Non-pigmented ciliary epithelial cell (primary cell): ENCODE measurements at regions not wholly inside any gene's neighbourhood (a gene's known extent, or its start where the extent isn't known, plus 50 kb on each side); places are given as distances from the start of the nearest gene placed in this dataset.

ENCODE experiments used
- DNase-seq: peaks from one replicate; pipeline ENCODE4 v3.0.0-alpha.2; 2010; ENCODE audit warnings: low read depth

DNA sequence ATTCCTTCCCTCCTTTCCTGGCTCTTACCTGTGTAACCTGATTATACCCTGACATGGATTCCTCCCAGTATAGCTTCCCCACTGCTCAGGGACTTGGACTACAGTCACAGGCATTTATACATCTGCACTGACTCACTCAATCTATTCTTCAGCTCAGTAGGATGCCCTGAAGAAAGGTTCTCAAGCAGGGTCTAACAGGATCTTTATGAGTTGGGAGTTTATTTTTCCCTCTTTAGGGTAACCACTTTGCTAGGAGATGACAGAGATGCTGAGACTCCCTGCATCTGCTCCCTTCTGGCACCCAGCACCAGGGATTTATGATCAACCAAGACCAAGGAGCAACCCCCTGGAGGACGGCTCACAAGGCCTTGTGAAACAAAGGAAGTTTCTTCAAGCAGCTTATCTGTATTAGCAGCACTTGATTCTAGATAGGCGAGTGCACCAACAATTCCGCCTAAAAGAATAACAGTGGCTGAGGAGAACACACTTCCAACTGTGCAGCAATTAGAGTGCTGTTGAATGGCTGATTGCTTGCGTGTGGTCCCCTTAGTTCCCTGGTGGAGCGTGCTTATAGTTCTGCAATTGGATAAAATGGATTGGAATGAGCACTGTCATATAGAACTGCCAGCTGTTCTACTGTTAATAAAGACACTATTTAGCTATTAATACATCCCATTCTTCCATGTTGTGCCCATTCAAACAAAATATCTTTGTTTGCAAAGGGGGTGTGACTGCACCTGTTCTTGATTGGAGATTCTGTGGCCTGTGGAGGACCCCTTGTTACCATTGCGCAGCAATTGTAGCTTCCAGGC is 482.6 kb downstream of the ZNF608 start:
- no peak for DNase-seq

DNA sequence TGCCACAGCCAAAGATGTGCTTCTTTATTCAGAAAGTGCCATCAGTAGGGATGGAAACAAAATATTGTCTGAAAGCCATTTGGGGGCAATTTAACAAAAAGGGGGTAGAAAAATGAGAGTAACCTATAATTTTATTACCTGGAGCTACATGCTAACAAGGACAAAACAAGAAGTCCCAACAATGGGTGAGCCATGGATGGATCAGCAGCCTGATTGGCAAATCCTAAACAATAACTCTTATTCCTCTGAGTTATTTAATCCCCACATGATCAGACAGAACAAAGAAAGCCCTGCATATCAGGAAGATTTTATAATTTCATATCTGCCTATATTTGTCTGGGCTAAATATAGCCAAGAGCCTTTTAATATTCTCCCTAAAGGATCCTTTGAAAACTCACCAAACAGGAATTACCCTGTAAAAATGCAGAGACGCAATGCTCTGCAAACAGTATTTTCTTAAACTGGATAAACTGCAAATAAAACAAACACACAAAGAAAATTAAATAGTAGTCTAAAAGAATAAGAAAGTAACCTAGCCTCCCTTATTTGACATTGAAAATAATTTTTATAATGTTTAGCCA is 483.4 kb downstream of the ZNF608 start:
- no peak for DNase-seq

DNA sequence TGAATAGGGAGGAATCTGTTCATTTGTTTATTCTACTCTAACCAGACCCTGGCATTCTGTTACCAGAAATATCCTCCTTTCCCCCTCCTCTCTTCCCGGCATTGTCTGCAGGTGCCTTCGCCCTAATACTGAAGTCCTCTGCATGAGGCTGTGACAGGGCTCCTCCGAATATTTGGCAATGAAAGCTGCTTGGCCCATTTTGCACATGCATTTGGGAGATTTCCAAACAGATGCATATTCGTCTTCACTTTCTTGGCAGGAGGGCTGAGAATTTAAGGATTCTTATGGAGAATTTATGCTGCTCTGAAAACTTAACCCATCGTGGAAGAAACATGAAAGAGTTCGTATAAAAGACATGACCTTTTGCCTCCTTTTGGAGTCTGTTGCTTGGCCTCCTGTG is 484.0 kb downstream of the ZNF608 start:
- DNase-seq = no peak

DNA sequence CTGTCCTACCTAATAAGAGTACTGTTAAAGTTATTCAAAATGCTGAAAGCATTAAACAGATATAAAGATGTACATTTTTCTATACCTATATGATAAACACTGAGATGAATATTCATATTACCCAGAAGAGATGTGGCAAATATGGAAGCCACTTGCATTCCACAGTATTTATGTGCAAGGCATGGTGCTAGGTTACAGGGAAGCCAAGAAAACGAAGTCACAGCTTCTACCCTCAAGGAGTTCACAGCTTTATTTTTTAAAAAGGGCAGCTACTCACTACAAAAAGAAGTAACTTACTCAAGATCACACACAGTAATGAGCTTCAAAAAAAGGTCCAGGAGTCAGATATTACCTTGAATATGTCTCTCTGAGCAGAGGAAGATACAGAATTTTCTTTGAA is 484.6 kb downstream of the ZNF608 start:
- no peak for DNase-seq

GRCh38 chr5:124260921-124261515 is 485.4 kb downstream of the ZNF608 start:
- DNase-seq = no peak

GRCh38 chr5:124259017-124259416 is 487.4 kb downstream of the ZNF608 start:
- DNase-seq = no peak

- DNase-seq = no peak
Observed at GRCh38 chr5:124257048-124257447, 489.4 kb downstream of the ZNF608 start.

DNA sequence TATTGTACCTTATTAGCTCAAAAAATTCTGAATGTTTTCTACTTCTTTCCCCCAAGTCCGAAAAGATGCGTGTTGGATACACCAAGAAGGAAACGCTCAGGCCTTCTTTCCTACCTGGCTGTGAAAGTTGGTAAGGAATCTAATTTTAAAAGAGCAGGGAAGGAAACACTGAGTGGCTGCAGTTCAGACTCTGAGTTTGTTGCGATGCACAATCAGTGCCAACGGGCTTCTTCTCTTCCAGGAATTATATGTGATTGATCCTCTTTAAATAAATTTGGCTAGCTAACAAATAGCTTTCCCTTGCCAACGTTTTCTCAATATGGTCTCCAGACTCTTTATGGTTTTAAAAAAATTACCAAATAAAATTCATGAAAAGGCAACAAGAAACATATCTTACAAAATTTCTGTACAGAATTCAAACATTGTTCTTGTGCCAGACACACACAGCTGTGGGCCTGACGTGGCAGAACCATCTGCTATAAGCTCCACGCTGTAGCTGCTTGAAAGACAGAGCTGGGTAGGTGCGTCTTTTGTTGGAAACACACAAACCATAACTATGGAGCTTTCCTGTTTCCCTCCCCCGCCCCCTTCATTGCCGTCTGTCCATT is 493.1 kb downstream of the ZNF608 start:
- DNase-seq = no peak

DNA sequence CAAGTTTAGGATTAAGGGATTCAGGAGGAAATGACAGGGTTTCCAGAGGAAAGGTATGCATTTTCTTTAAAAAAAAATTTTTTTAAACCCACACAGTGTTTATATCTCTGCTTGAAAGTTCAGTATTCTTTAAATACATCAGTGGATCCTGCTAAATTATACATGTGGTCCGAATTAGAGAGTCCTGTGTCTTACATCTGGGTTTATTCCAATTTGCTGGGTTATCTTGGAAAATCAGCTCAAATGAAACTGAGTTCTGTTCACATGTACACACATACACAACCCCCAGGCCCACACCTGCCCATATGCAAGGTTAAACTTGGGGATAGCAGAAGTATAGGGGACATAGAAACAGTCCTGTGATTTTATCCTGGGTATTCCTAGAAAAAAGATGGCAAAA is 493.7 kb downstream of the ZNF608 start:
- no peak for DNase-seq

- DNase-seq = no peak
Observed at GRCh38 chr5:124252191-124252638, 494.2 kb downstream of the ZNF608 start.

GRCh38 chr5:124245276-124245675 is 501.2 kb downstream of the ZNF608 start:
- DNase-seq = no peak

DNA sequence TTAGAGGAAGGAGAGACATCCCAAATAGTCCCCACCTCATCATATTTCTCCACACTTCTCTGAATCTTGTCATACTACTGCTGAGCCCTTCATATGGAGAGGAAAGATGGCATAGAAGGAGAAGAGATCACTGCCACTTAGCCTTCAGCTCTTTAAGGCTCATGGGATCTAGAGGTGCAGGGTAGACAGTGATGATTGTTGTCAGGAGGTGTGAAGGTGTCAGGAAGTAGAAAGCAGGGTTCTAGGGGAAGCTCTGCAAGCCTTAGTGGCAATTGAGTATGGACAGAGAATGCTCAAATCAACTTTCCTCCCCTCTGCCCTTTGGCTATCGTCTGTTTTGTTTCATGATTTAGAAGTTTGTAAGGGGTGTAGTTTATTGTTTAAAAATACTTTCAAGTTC is 505.7 kb downstream of the ZNF608 start:
- no peak for DNase-seq

DNA sequence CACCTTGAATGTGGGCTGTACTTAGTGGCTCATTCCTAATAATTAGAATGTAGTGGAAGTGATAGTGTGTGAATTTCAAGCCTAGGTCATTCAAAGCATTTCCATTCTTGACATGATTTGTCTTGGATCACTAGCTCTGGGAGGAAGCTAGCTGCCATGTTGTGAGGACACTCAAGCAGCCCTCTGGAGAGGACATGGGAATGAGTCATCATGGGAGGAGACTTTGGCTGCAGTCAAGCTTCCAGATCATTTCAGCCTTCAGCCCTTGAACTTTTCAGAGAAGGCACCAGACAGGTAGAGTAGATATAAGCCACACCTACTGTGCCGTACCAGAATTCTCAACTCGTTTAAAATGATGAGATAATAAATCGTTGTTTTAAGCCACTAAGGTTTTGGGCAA is 506.9 kb downstream of the ZNF608 start:
- DNase-seq = no peak

GRCh38 chr5:124238350-124238749 is 508.1 kb downstream of the ZNF608 start:
- no peak for DNase-seq

- no peak for DNase-seq
Observed at GRCh38 chr5:124237206-124237695, 509.2 kb downstream of the ZNF608 start.

- no peak for DNase-seq
Observed at GRCh38 chr5:124236361-124237205, 509.9 kb downstream of the ZNF608 start.

- no peak for DNase-seq
Observed at GRCh38 chr5:124235576-124235975, 510.9 kb downstream of the ZNF608 start.

DNA sequence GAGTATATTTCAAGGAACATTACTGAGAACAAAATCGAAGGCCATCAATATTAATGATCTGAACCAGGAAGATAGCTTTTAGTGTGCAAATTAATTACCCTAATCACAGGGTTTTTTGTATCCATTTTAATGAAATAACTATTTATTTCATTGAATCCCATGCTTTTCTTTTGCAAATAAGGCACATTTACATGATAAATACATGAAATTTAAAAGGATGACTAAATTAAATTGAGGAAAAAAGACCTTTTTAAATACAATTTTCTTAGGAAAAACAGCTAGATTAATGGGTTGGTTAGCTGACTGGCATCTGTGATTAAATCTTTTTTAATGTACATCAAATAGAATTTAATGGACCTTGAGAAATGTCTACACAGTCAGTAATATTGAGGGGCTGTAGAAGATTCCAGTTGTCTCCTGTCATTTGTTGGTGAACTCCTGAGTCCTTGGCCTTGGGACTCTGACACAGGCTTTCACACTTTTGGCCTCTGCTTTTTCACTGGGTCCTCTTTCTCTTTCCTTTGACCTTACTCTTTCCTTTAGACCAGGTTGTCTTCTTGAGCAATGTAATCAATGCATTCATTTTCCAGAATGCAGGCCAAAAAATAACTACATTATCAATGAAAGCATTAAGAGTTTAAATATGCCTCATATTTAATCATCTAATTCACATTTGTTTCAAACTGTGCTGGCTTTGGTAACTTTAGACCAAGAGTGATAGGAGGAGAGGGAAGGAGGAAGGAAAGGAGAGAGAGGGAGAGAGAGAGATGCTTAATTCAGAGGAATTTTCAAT is 511.5 kb downstream of the ZNF608 start:
- DNase-seq = no peak

- DNase-seq = no peak
Observed at GRCh38 chr5:124234022-124234769, 512.2 kb downstream of the ZNF608 start.

GRCh38 chr5:124232515-124232914 is 513.9 kb downstream of the ZNF608 start:
- no peak for DNase-seq
